Activated B cell treated with CpG ODN at 0.5 μM for 24 hours (primary cell): ENCODE measurements at regions not wholly inside any gene's neighbourhood (a gene's known extent, or its start where the extent isn't known, plus 50 kb on each side); places are given as distances from the start of the nearest gene placed in this dataset.
"Not testable (repeated sequence)": the region's sequence is repeated elsewhere in the genome, so short reads cannot be mapped to it uniquely, and the experiment has no call there.

Experiments used
- ATAC-seq: fragments of 200-7000 bp; cut with Tn5 transposase; one replicate; pipeline ENCODE4 v1.10.0; 2021; ENCODE audit warnings: low read depth, mild to moderate bottlenecking, moderate library complexity
- CTCF ChIA-PET: fragments of 350-600 bp; sonication (Branson Sonifier 250); formaldehyde crosslinking; loops from one replicate; lab custom pipeline; 2021; ENCODE audit warnings: antibody characterized with exemption; lab: Charles Lee
- POLR2A ChIA-PET: fragments of 350-600 bp; sonication (Branson Sonifier 250); formaldehyde crosslinking; loops from one replicate; lab custom pipeline; 2021; ENCODE audit warnings: antibody characterized with exemption; lab: Charles Lee
- DNase-seq: peaks from one replicate; pipeline ENCODE4 v3.0.0; 2022
- H3K27ac Mint-ChIP-seq: one replicate; pipeline ENCODE4 v1.8.0; 2020; ENCODE audit warnings: mixed read lengths
- H3K27me3 Mint-ChIP-seq: one replicate; pipeline ENCODE4 v1.8.0; 2021; ENCODE audit warnings: mixed read lengths
- H3K36me3 Mint-ChIP-seq: one replicate; pipeline ENCODE4 v1.8.0; 2021; ENCODE audit warnings: low read depth, mixed read lengths
- H3K4me1 Mint-ChIP-seq: one replicate; pipeline ENCODE4 v1.8.0; 2021; ENCODE audit warnings: mixed read lengths
- H3K4me3 Mint-ChIP-seq: one replicate; pipeline ENCODE4 v1.8.0; 2020; ENCODE audit warnings: mild to moderate bottlenecking, mixed read lengths
- H3K9me3 Mint-ChIP-seq: one replicate; pipeline ENCODE4 v1.8.0; 2020; ENCODE audit warnings: mixed read lengths
- intact Hi-C: fragments of 100-400 bp; cut with micrococcal nuclease; formaldehyde crosslinking; loops from one replicate; pipeline ENCODE4 v1.15.1; 2024
- TF ChIP-seq, protein P1 (sequence below): fragments of 200-600 bp; IDR thresholded peaks from one replicate; pipeline ENCODE4 v1.8.0; 2022; ENCODE audit warnings: antibody characterized with exemption, mild to moderate bottlenecking

DNA sequence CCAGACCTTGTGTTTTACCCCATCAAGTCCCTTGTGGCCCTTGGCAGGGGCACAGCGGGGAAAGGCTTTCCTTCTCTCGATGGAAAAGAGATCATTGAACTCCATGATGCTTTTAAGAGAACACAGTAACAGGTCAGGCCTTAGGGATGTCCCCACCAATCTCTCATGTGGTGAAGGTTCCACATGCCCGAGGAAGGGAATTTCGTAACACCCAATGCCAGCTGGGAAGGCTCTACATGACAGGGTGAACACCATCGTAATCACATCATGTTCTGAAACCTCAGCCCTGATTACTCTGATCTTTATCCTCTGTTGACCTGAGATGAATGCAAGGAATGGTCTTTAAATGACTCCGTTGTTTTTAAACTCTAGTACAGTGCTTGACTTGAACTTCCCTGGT lies 105.5 kb upstream of the SPAG17 start:
- H3K4me1 Mint-ChIP-seq = no peaks in the 10 kb centered on the region
- DNase-seq (no peak), ATAC-seq (no peak)
- TF ChIP-seq, protein P1, sequence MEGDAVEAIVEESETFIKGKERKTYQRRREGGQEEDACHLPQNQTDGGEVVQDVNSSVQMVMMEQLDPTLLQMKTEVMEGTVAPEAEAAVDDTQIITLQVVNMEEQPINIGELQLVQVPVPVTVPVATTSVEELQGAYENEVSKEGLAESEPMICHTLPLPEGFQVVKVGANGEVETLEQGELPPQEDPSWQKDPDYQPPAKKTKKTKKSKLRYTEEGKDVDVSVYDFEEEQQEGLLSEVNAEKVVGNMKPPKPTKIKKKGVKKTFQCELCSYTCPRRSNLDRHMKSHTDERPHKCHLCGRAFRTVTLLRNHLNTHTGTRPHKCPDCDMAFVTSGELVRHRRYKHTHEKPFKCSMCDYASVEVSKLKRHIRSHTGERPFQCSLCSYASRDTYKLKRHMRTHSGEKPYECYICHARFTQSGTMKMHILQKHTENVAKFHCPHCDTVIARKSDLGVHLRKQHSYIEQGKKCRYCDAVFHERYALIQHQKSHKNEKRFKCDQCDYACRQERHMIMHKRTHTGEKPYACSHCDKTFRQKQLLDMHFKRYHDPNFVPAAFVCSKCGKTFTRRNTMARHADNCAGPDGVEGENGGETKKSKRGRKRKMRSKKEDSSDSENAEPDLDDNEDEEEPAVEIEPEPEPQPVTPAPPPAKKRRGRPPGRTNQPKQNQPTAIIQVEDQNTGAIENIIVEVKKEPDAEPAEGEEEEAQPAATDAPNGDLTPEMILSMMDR = no peak
- no peak overlapping the region for H3K4me3 Mint-ChIP-seq
- no peaks in the 10 kb centered on the region for H3K27me3 Mint-ChIP-seq
- no peaks in the 10 kb centered on the region for H3K9me3 Mint-ChIP-seq
- ChIA-PET CTCF (no interaction called here), POLR2A (no interaction called here)
- H3K36me3 Mint-ChIP-seq = no peaks in the 10 kb centered on the region
- H3K27ac Mint-ChIP-seq = no peak overlapping the region
- intact Hi-C loops = no loop called here

DNA sequence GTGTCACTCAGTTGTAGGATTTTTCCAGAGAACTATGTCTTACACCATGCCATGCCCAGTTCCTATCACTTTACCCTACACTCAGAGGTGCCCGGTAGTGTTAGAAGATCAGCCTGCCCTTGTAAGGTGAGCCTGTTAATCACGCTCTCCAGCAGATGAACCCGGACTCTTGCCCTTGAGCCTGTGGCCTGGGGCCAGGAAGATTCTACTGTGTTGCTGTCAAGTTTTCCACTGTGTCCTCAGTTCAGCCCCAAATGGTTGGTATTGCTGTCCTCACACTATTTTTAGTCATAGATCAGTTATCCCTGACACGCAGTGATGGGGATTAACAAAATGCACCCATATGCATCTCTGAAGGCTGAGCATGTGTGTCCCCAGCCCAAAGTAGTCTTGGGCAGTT lies 105.0 kb upstream of the SPAG17 start:
- Mint-ChIP-seq H3K4me3 (no peak overlapping the region), H3K4me1 (no peaks in the 10 kb centered on the region), H3K36me3 (no peaks in the 10 kb centered on the region), H3K27ac (no peak overlapping the region), H3K9me3 (no peaks in the 10 kb centered on the region), H3K27me3 (no peaks in the 10 kb centered on the region)
- intact Hi-C loops = no loop called here
- ChIA-PET POLR2A (no interaction called here), CTCF (no interaction called here)
- TF ChIP-seq, protein P1 = no peak
- no peak for DNase-seq
- no peak for ATAC-seq

DNA sequence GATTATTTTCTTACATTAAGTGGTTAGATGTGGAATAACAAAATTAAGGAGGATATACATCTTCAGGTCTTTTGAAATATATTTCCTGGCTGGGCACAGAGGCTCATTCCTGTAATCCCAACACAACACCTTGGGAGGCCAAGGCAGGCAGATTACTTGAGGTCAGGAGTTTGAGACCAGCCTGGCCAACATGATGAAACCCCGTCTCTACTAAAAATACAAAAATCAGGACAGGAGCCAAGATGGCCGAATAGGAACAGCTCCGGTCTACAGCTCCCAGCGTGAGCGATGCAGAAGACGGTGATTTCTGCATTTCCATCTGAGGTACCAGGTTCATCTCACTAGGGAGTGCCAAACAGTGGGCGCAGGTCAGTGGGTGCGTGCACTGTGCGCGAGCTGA lies 95.6 kb upstream of the SPAG17 start:
- CTCF ChIA-PET, H3K4me1 Mint-ChIP-seq, DNase-seq, H3K27me3 Mint-ChIP-seq, ATAC-seq, H3K4me3 Mint-ChIP-seq, POLR2A ChIA-PET, H3K36me3 Mint-ChIP-seq, intact Hi-C loops, H3K27ac Mint-ChIP-seq, H3K9me3 Mint-ChIP-seq: not testable (repeated sequence)

DNA sequence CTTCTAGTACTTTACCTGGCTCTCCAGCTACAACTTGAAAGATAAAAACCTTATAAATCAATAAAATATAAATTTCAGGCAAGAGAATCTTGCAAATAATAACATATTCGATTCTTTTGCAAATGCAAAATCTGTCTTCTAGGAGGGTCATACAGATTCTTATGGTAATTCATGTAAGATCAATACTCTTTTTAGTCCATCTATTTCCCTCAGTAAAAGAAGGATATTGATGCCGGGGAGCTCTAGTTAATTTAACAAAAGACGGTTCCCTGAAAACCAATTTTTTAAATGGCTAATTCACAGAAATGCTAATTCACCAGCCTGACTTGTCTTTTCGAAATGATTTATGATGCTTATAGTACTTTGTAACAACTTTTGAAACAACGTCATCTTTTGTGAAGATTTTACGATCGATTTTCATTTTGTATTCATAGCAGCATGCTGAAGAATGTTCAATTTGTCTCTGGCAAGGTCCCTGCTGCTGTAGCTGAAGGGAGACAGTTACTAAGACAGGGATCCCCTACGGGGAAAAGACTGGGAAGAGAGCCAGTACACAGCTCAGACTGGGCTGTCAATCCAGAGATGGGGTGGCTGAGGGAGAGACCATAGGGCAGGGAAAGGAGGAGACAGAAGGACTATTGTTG lies 90.6 kb upstream of the SPAG17 start:
- Mint-ChIP-seq H3K27me3 (no peaks in the 10 kb centered on the region), H3K4me1 (no peaks in the 10 kb centered on the region), H3K9me3 (peaks cover 5% of the 10 kb centered on the region), H3K4me3 (no peak overlapping the region), H3K27ac (no peak overlapping the region), H3K36me3 (no peaks in the 10 kb centered on the region)
- POLR2A ChIA-PET = no interaction called here
- ATAC-seq (no peak), DNase-seq (no peak)
- intact Hi-C loops = no loop called here
- TF ChIP-seq, protein P1 = no peak
- CTCF ChIA-PET = no interaction called here

DNA sequence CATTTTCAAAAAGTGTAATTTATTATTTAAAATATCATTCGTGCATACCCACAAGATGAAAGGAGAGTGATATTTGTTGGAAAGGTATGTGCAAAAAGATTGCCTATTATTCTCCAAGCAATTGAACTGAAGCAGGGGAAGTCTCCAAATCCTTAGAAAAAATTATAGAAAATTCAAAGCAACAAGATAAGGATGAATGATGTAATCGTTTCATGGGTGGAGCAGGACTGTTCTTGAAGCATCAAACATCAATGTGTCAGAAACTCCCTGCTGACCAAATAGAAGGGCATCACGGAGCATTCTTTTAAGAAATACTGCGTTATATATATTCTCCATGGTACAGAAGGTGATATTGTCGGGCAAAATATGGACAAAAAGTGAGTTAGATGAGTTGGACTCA lies 87.9 kb upstream of the SPAG17 start:
- no peak for DNase-seq
- ChIA-PET POLR2A (no interaction called here), CTCF (no interaction called here)
- intact Hi-C loops = no loop called here
- no peak for ATAC-seq
- H3K4me1 Mint-ChIP-seq = no peaks in the 10 kb centered on the region
- H3K36me3 Mint-ChIP-seq = no peaks in the 10 kb centered on the region
- TF ChIP-seq, protein P1 = no peak
- no peak overlapping the region for H3K4me3 Mint-ChIP-seq
- peaks cover 3% of the 10 kb centered on the region for H3K9me3 Mint-ChIP-seq
- no peaks in the 10 kb centered on the region for H3K27me3 Mint-ChIP-seq
- no peak overlapping the region for H3K27ac Mint-ChIP-seq

DNA sequence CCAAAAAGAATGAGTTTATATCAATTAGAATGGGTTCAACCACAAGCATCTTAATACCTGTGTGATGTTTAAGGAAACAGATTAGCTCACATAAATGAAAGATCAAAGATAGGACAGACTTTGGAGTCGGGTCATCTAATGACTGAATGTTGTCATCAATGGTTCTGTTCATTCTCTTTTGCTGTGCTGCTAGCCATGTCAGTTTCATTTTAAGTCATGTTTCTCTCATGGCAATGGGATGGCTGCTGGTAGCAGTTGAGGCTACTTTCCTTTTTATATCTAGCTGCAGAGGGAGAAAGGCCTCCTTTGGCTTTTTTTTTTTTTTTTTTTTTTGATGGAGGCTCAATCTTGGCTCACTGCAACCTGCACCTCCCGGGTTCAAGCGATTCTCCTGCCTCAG lies 86.9 kb upstream of the SPAG17 start:
- H3K9me3 Mint-ChIP-seq = no peaks in the 10 kb centered on the region
- no peak overlapping the region for H3K4me3 Mint-ChIP-seq
- ChIA-PET POLR2A (no interaction called here), CTCF (no interaction called here)
- no peak for ATAC-seq
- no peak for DNase-seq
- intact Hi-C loops = no loop called here
- TF ChIP-seq, protein P1 = no peak
- no peaks in the 10 kb centered on the region for H3K4me1 Mint-ChIP-seq
- H3K27me3 Mint-ChIP-seq = no peaks in the 10 kb centered on the region
- no peaks in the 10 kb centered on the region for H3K36me3 Mint-ChIP-seq
- no peak overlapping the region for H3K27ac Mint-ChIP-seq
